ENCODE measurements at regions not wholly inside any gene's neighbourhood (a gene's known extent, or its start where the extent isn't known, plus 50 kb on each side); places are given as distances from the start of the nearest gene placed in this dataset.

DNA sequence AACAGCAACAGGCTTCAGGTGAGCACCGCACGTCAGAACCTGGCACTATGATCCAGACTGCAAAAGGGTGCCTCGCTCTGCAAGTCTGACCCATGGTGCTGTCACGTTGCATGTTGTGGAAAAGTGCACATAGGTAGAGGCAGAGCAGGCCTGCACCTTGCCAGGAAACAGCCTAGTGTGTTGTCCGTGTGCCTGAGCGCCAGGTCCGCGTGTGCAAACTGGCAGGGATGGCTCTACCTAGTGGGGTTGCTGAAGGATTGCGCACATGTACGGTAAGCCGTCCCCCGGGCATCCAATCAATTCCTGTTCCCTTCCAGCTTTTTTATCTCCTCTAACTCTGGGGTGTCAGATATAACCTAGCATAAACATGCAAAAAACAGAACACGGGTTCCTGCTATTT, 219.5 kb downstream of the NXNL2 start:
- TF ChIP-seq, protein P1, sequence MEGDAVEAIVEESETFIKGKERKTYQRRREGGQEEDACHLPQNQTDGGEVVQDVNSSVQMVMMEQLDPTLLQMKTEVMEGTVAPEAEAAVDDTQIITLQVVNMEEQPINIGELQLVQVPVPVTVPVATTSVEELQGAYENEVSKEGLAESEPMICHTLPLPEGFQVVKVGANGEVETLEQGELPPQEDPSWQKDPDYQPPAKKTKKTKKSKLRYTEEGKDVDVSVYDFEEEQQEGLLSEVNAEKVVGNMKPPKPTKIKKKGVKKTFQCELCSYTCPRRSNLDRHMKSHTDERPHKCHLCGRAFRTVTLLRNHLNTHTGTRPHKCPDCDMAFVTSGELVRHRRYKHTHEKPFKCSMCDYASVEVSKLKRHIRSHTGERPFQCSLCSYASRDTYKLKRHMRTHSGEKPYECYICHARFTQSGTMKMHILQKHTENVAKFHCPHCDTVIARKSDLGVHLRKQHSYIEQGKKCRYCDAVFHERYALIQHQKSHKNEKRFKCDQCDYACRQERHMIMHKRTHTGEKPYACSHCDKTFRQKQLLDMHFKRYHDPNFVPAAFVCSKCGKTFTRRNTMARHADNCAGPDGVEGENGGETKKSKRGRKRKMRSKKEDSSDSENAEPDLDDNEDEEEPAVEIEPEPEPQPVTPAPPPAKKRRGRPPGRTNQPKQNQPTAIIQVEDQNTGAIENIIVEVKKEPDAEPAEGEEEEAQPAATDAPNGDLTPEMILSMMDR (IDR thresholded peaks at IDR 0.05), result no peak
- TF ChIP-seq ZFX (IDR thresholded peaks at IDR 0.05; ENCODE audit: borderline replicate concordance), result no peak

Measured in 22Rv1 (cell line).